HG03103 (cell line): ENCODE measurements at regions not wholly inside any gene's neighbourhood (a gene's known extent, or its start where the extent isn't known, plus 50 kb on each side); places are given as distances from the start of the nearest gene placed in this dataset.

Source experiments
- ATAC-seq: cut with Tn5 transposase; IDR thresholded peaks from one replicate; pipeline ENCODE4 v1.9.1; 2021; ENCODE audit warnings: low read depth; ENCODE audit not compliant: unreplicated experiment

DNA sequence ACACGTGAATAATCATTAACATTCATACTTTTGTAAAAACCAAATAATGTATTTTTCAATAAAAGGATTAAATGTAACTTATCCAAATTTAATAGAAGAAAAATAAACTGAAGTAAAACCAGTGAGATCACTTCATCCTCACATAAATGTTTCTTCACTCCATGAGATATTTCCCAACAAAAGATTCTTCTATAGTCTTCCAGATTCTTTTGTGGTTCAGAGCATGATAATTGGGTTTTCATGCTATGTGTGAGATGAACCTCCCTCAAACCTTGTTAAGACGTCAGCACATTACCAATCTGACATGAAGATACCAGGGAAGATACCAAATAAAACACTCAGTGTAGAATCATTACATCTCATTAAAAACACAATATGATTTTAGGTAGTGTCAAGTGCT is 62.9 kb upstream of the OXGR1 start:
- no peak for ATAC-seq

- no peak for ATAC-seq
Measured at GRCh38 chr13:97058391-97058790, 64.1 kb upstream of the OXGR1 start.

DNA sequence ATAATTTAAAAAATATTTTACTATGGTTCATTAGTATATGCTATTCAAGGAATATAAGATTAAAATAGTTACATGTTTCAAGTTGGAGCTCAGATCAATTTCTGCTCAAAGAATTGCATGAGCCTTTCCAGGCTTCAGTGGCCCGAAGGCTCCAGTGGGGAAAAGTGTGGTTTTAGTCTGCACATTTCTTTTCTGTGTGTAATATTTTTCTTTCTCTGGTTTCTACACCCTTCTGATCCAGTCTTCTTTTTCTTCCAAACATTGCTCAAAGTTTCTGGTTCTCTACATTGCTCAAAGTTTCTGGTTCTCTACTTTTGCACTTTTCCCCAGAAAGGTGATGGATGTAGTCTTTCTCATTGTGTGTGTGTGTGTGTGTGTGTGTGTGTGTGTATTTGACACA is 64.7 kb upstream of the OXGR1 start:
- no peak for ATAC-seq

DNA sequence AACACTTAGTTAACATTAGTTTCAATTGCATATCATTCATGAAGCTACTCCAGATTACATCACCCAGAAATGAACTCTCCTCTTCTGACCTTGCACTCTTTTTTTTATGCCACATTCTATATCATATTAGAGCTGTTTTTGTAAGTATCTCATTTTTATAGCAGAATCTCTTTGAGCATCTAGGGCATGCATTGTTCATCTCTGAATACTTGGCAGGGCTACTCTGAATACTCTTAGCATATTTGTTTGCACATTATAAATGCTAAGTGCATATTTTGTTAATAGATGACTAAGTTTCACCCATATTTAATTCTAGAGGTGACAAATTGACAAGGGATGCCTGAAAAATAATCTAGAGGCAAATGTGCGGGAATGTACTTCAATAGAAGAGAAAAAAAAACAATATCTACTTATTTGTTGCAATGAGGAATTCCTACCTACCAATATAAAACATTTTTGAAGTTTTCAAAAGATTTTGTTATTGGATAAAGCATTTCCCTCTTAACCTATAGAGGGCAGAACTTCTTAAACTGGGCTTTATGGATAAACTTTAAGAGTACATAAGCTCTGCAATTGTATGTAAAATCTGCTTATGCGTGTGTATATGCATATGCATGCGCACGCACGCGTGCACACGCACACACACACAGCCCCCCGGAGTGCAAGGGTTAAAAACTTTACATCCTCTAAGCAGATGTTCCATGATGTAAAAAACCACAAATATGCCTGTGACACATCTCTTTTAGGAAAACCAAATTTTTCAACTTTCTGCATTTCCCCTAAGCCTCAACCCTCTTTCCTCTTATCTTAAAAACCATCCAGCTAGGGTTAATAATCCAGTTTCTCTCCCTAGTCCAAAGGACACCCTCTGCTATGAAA is 73.0 kb upstream of the OXGR1 start:
- no peak for ATAC-seq

- no peak for ATAC-seq
Measured at GRCh38 chr13:97068151-97068550, 73.9 kb upstream of the OXGR1 start.

DNA sequence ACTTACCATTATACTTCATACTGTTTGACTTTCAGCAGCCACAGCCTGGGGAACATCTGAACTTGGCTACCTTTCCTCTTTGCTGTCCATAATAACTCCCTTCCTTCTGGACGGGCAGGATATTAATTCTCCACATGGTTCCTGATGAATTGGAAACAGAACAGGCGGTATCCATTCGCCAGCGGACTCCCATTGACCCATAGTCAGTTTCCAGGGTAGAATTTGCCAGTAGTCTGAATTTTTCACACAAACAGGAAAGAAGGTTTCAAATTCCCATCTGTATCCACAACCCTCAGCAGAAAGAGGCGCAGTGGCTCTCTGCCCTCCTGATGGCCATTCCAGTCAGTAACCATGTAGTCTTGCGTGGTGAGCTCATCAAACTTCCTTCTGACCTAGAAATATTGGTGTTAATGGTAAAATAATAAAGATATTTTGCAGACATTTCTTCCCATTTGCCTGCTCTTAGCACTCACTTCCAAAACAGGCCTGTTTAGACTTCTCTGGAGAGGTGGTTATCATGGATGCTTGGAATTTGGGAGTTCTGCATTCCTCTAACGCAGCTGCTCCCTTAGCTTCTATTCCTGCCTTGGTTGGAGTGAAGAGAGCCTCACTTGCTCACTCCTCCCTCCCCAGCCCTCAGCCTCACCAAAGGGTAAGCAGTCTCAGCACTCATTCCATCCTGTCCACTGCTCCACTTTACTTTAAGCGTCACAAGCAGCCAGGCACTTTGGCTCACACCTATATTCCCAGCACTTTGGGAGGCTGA is 75.0 kb upstream of the OXGR1 start:
- ATAC-seq, result no peak

DNA sequence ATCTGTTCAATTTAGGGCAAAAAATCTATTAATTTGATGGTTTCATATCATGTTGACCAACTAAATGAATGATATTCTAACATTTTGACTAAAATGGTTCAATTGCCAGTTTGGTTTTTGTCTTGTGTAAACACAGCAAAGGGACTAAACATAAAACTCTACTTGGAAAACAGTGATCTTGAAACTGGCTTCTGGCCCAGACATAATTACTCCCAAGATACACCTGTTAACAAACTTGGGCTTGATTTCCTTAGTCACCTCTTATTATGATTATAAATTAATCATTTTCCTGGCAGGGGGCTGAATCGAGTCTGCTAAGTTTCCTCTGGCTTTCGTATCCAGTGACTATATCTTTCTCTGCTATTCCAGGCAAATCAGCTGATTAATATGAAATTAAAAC is 78.0 kb upstream of the OXGR1 start:
- ATAC-seq, result no peak

DNA sequence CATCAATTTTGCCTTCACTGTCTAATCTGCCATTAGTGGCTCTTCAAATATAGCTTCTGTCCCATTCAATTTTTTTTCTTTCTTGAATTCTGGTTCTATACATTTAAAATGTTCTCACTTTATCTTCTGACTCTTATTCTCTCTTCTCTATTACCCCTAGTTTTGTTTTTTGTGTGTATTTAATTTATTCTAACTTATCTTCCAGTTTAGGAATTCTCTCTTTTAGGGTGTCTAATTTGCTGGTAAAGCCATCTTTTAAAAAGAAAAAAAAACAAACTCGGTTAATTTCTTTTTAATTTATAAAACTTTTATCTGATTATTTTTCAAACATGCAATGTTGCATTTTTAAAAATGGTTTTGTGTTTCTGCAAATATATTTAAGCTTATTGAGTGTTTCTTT is 80.3 kb upstream of the OXGR1 start:
- no peak for ATAC-seq

GRCh38 chr13:97076898-97077297 is 82.6 kb upstream of the OXGR1 start:
- no peak for ATAC-seq

DNA sequence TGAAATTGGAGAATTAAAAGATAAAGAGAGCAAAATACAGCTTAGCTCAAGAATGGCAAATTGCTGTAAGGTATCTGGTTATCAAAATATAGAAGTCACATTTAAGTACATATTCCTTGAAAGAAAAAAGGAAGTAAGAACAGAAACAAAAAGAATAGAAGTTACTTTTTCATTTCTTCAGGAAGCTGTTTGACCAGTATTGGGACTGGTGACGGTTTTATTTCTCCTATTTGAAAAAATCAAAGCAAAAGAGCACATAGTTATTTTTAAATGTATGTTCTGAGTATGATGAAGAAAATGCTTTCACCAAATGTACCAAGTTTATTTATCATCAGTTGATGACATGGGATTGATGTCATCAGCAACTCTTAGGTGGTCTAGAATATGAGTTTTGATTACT is 83.1 kb upstream of the OXGR1 start:
- no peak for ATAC-seq

- no peak for ATAC-seq
Measured at GRCh38 chr13:97079726-97080125, 85.5 kb upstream of the OXGR1 start.

DNA sequence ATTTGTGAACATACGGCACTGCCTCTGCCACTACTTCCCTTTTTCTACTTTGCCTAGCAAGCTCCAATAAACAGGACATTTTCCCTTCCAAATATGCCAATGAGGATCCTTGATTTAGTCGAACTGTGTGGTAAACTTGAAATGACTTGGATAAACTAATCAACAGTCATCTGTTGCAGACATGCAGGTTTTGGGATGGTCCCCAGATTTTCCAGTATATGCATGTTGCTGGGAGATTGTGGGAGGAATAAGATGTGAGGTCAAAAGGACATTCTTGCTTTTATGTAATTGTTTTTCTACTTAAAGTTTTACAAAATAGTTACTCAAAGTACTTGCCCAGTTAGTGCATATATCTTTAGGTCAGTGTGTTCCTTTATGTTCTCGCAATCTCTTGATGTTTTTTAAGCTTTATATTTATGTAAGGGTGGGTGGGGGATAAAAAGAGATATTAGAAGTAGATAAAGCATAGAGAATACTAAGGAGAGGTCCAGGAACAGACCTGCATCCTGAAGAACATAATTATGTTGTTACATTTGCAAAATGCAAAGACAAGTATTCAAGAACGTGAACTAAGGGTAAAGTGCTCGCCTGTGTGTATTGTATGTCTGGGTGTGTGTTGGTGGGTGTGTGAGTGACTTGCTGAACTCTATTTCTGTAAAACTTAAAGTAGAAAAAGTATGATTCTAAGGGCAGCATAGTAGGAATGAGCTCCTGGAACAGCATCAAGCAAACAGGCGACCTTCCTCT is 88.4 kb upstream of the OXGR1 start:
- no peak for ATAC-seq

DNA sequence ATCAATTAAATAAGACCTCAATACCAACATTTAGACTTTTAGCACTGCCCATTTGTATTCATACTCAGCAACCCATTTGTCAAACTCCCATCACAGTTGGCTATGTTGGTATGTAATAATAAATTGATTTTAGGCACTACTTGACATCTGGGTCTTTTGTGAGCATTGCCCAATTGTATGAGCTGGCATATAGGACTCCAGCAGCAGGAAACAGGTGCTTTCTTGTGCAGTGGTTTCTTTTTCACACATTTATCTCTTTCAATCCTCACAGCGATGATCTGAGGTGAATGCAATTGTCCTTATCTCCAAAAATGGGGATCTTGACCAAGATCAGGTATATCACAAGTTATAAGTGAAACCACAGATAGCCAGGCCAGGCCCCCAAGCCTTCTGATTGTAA is 96.9 kb upstream of the OXGR1 start:
- no peak for ATAC-seq

GRCh38 chr13:97100821-97101220 is 106.5 kb upstream of the OXGR1 start:
- no peak for ATAC-seq

- no peak for ATAC-seq
Measured at GRCh38 chr13:97101912-97102708, 107.8 kb upstream of the OXGR1 start.

GRCh38 chr13:97106323-97106722 is 112.0 kb upstream of the OXGR1 start:
- ATAC-seq, result no peak

GRCh38 chr13:97107815-97108529 is 113.7 kb upstream of the OXGR1 start:
- ATAC-seq, result no peak

DNA sequence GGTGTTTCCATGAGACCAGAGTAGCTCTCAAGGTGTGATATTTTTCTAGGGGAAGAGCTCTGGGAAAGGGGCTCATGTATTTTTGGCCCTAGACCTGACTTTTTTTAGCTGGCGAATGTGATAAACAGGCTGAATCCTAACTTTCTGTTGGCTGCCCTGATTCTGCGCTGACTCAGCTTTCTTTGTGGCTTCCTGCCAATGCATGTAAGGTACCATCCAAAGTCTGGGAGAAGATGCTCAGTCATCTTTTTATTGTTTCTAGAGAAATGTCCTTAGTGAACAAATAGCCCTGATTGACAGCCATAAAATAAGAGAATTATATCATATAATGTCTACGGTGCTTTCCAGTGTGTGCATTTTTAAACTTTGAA is 113.6 kb upstream of the MBNL2 start:
- ATAC-seq, result no peak

DNA sequence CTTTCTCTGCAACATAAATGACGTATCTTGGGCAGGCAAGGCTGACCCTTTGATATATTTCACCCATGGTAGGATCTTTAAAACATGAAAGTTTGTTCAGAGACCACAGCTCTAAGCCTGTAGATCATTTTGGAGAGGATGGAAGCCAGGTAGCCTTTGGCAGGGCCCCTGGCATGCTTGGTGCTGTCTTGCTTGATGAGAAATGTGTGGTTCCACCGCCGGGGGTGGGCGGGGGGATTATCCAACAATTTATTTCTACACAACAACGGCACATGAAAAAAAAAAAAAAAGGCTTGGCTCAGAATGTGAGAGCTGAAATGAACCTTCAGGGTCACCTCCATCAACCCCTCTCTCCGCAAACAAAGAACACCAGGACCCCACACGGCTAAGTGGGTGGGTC is 112.9 kb upstream of the MBNL2 start:
- ATAC-seq, result no peak
